HCT116 (cell line): ENCODE measurements at regions not wholly inside any gene's neighbourhood (a gene's known extent, or its start where the extent isn't known, plus 50 kb on each side); places are given as distances from the start of the nearest gene placed in this dataset.

Experiments
- ATAC-seq: fragments of 200-7000 bp; cut with Tn5 transposase; 2 replicates; pipeline ENCODE4 v1.9.1; 2020; ENCODE audit warnings: mild to moderate bottlenecking, moderate library complexity
- BruUV-seq: library from RNA; stranded (reverse); fragments of 400-500 nt; replicated peaks from 2 replicates; lab custom pipeline; 2021; lab: Mats Ljungman, UMichigan
- CTCF ChIA-PET: fragments of 300-600 bp; sonication (Branson Sonifier 250); formaldehyde crosslinking; loops from one replicate; lab custom pipeline; 2021; ENCODE audit warnings: antibody characterized with exemption; lab: Charles Lee
- POLR2A ChIA-PET: fragments of 300-600, 350-600 bp; sonication (Branson Sonifier 250); formaldehyde crosslinking; loops from one replicate; lab custom pipeline; 2021; ENCODE audit warnings: antibody characterized with exemption; lab: Charles Lee
- RAD21 ChIA-PET, 2 experiments: fragments of 300-600 bp; sonication (Branson Sonifier 250); formaldehyde crosslinking; loops; one replicate each; lab custom pipeline; 2023; ENCODE audit warnings: low total read pairs in 2 of 2; ENCODE audit not compliant: uncharacterized antibody in 2 of 2, unreplicated experiment in 2 of 2, low non-redundant PET in 1 of 2; lab: Charles Lee
- DNase-seq: peaks from one replicate; pipeline ENCODE4 v3.0.0-alpha.2; 2010; ENCODE audit warnings: low read depth, low spot score
- H2AFZ ChIP-seq: fragments of 200-600 bp; shearing (Covaris generic), sonication (generic); 2 replicates; pipeline ENCODE4 v1.6.1; 2017; ENCODE audit warnings: low read depth, mixed run types, mixed read lengths, antibody characterized with exemption, low read length; ENCODE audit not compliant: poor library complexity, severe bottlenecking
- H3K27ac ChIP-seq: 2 replicates; pipeline ENCODE4 v1.5.1; 2012; ENCODE audit warnings: low read depth, low read length
- H3K27me3 ChIP-seq: fragments of 200-600 bp; sonication (generic); 2 replicates; pipeline ENCODE4 v1.6.1; 2016; ENCODE audit warnings: mixed run types, low read length, mixed read lengths; ENCODE audit not compliant: insufficient read depth
- H3K36me3 ChIP-seq, 2 experiments: fragments of 200-500 bp in 1 of 2; fragments of 200-600 bp in 1 of 2; sonication (Bioruptor generic) in 1 of 2; sonication (generic) in 1 of 2; 2 replicates each; pipeline versions ENCODE4 v1.5.1 to v1.6.1; 2014 to 2016; ENCODE audit warnings: low read length in 2 of 2, inconsistent platforms in 1 of 2, mixed read lengths in 1 of 2, mixed run types in 1 of 2; ENCODE audit not compliant: insufficient read depth in 2 of 2, control insufficient read depth in 1 of 2
- H3K4me1 ChIP-seq, 2 experiments: fragments of 200-600 bp in 1 of 2; sonication (generic) in 1 of 2; 2 replicates each; pipeline versions ENCODE4 v1.5.1 to v1.6.1; 2012 to 2017; ENCODE audit warnings: low read length in 2 of 2, inconsistent platforms in 1 of 2, mild to moderate bottlenecking in 1 of 2, mixed read lengths in 1 of 2, mixed run types in 1 of 2, moderate library complexity in 1 of 2; ENCODE audit not compliant: insufficient read depth in 2 of 2, control insufficient read depth in 1 of 2
- H3K4me2 ChIP-seq: fragments of 200-600 bp; sonication (generic); 2 replicates; pipeline ENCODE4 v1.6.1; 2017; ENCODE audit warnings: mixed run types, low read length, mixed read lengths
- H3K4me3 ChIP-seq, 2 experiments: fragments of 200-600 bp in 1 of 2; sonication (generic) in 1 of 2; replicated peaks in 1 of 2; 2 replicates each; pipeline ENCODE4 v1.5.1; 2011 to 2016; ENCODE audit warnings: low read length in 2 of 2, control low read depth in 1 of 2, low read depth in 1 of 2, mild to moderate bottlenecking in 1 of 2, mixed read lengths in 1 of 2, mixed run types in 1 of 2
- H3K79me2 ChIP-seq: fragments of 200-600 bp; sonication (generic); 2 replicates; pipeline ENCODE4 v1.6.1; 2017; ENCODE audit warnings: mild to moderate bottlenecking, mixed run types, low read length, moderate library complexity, mixed read lengths; ENCODE audit not compliant: insufficient read depth
- H3K9ac ChIP-seq: fragments of 200-600 bp; sonication (generic); 2 replicates; pipeline ENCODE4 v1.6.1; 2016; ENCODE audit warnings: low read length, mixed read lengths
- H3K9me2 ChIP-seq: fragments of 200-600 bp; sonication (generic), shearing (Covaris generic); 2 replicates; pipeline ENCODE4 v1.6.1; 2017; ENCODE audit warnings: mixed run types, mild to moderate bottlenecking, moderate library complexity; ENCODE audit not compliant: insufficient read depth
- H3K9me3 ChIP-seq, 2 experiments: fragments of 200-500 bp in 1 of 2; fragments of 200-600 bp in 1 of 2; sonication (Bioruptor generic) in 1 of 2; sonication (generic) in 1 of 2; 2 replicates each; pipeline ENCODE4 v1.6.1; 2014 to 2017; ENCODE audit warnings: low read length in 2 of 2, mixed read lengths in 2 of 2, inconsistent platforms in 1 of 2, low read depth in 1 of 2, mild to moderate bottlenecking in 1 of 2, mixed run types in 1 of 2, moderate library complexity in 1 of 2; ENCODE audit not compliant: control insufficient read depth in 1 of 2, insufficient read depth in 1 of 2
- H4K20me1 ChIP-seq: fragments of 200-600 bp; sonication (generic), shearing (Covaris generic); 2 replicates; pipeline ENCODE4 v1.6.1; 2017; ENCODE audit warnings: mixed run types, mild to moderate bottlenecking, moderate library complexity; ENCODE audit not compliant: insufficient read depth
- EGR1 ChIP-seq: IDR thresholded peaks from 2 replicates; pipeline ENCODE4 v1.6.1; 2012; ENCODE audit warnings: low read depth
- EZH2 ChIP-seq: fragments of 200-600 bp; sonication (generic); IDR thresholded peaks from 2 replicates; pipeline ENCODE4 v1.6.1; 2017; ENCODE audit warnings: antibody characterized with exemption, mixed run types
- FOSL1 ChIP-seq: IDR thresholded peaks from 2 replicates; pipeline ENCODE4 v1.6.1; 2012; ENCODE audit warnings: low read depth
- YY1 ChIP-seq: IDR thresholded peaks from 2 replicates; pipeline ENCODE4 v1.6.1; 2011; ENCODE audit warnings: low read length, low read depth, moderate library complexity, mild to moderate bottlenecking; ENCODE audit not compliant: insufficient replicate concordance; ENCODE audit errors: extremely low read depth
- ZNF274 ChIP-seq: fragments of 200-500 bp; sonication (Bioruptor generic); IDR thresholded peaks from 2 replicates; pipeline ENCODE4 v1.6.1; 2014; ENCODE audit warnings: mild to moderate bottlenecking, low read depth, low read length, inconsistent platforms
- intact Hi-C: fragments of 100-400 bp; cut with micrococcal nuclease; formaldehyde crosslinking; loops from 2 replicates; pipeline ENCODE4 v1.10.0; 2022
- TF ChIP-seq, protein P1 (sequence below): IDR thresholded peaks from 2 replicates; pipeline ENCODE4 v1.6.1; 2012
- TF ChIP-seq, protein P2 (sequence below): IDR thresholded peaks from 2 replicates; pipeline ENCODE4 v1.6.1; 2012; ENCODE audit warnings: low read depth
- TF ChIP-seq, protein P3 (sequence below): IDR thresholded peaks from 2 replicates; pipeline ENCODE4 v1.6.1; 2011; ENCODE audit warnings: mild to moderate bottlenecking, low read length, moderate library complexity; ENCODE audit not compliant: insufficient replicate concordance; ENCODE audit errors: extremely low read depth
- TF ChIP-seq, protein P4 (sequence below): IDR thresholded peaks from 2 replicates; pipeline ENCODE4 v1.6.1; 2012

DNA sequence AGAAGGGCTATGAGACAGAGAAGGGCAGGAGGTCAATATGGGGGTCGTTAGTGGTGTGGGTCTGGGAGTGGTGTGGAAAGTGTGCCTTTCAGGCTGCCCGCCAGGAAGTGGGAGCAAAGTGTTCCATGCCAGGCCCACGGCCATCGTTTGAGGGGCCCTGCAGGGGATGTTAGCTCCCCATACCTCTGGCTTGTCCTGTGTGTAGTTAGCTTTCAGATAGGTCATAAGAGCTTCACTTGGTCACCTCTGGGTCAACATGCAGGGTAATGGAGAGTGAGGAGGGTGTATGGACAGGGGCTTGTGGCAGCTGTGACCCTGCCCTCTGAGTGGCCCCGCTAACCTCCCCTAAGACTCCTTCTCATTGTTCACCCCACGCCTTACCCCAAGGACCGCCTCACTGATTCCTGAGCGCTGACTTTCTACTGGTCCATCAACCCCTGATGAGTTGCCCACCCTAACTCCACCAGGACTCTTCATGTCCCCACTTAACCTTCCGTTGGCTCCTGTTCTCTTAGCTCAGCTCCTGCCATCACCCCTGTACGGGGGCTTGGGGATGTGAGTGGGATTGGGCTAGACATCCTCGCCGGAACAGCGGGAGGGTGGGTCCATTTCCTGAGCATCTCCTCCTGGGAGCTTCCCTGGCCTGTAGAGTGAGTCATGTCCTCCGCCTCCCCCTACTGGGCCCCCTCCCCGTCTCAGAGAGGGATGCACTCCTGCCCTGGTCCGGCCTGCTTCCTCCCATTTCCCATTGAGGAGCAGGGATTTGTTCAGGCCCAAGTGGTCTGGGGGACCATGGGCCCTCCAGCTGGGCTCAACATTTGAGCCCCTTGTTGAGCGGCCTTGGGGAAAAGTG is 125.7 kb downstream of the FGF18 start:
- ATAC-seq (no peak), DNase-seq (no peak)
- Histone ChIP-seq H3K4me3 (no peak overlapping the region), H3K9me2 (no peaks in the 10 kb centered on the region), H2AFZ (no peak overlapping the region), H3K36me3 (no peaks in the 10 kb centered on the region), H3K79me2 (no peaks in the 10 kb centered on the region), H3K27ac (no peak overlapping the region), H3K9me3 (no peaks in the 10 kb centered on the region), H3K4me1 (peaks cover 0 to 6% of the 10 kb centered on the region in 2 experiments; a peak in 1 of 4 replicates), H3K4me2 (no peak overlapping the region), H4K20me1 (no peaks in the 10 kb centered on the region), H3K27me3 (no peaks in the 10 kb centered on the region), H3K9ac (no peak overlapping the region)
- CTCF ChIA-PET, result no interaction called here
- RAD21 ChIA-PET, result no interaction called here
- BruUV-seq, result no TSS peak
- TF ChIP-seq, protein P1, sequence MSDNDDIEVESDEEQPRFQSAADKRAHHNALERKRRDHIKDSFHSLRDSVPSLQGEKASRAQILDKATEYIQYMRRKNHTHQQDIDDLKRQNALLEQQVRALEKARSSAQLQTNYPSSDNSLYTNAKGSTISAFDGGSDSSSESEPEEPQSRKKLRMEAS, result no peak
- TF ChIP-seq YY1 (no peak), ZNF274 (no peak), FOSL1 (no peak), EZH2 (no peak), EGR1 (no peak)
- TF ChIP-seq, protein P2, sequence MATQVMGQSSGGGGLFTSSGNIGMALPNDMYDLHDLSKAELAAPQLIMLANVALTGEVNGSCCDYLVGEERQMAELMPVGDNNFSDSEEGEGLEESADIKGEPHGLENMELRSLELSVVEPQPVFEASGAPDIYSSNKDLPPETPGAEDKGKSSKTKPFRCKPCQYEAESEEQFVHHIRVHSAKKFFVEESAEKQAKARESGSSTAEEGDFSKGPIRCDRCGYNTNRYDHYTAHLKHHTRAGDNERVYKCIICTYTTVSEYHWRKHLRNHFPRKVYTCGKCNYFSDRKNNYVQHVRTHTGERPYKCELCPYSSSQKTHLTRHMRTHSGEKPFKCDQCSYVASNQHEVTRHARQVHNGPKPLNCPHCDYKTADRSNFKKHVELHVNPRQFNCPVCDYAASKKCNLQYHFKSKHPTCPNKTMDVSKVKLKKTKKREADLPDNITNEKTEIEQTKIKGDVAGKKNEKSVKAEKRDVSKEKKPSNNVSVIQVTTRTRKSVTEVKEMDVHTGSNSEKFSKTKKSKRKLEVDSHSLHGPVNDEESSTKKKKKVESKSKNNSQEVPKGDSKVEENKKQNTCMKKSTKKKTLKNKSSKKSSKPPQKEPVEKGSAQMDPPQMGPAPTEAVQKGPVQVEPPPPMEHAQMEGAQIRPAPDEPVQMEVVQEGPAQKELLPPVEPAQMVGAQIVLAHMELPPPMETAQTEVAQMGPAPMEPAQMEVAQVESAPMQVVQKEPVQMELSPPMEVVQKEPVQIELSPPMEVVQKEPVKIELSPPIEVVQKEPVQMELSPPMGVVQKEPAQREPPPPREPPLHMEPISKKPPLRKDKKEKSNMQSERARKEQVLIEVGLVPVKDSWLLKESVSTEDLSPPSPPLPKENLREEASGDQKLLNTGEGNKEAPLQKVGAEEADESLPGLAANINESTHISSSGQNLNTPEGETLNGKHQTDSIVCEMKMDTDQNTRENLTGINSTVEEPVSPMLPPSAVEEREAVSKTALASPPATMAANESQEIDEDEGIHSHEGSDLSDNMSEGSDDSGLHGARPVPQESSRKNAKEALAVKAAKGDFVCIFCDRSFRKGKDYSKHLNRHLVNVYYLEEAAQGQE, result no peak
- TF ChIP-seq, protein P3, sequence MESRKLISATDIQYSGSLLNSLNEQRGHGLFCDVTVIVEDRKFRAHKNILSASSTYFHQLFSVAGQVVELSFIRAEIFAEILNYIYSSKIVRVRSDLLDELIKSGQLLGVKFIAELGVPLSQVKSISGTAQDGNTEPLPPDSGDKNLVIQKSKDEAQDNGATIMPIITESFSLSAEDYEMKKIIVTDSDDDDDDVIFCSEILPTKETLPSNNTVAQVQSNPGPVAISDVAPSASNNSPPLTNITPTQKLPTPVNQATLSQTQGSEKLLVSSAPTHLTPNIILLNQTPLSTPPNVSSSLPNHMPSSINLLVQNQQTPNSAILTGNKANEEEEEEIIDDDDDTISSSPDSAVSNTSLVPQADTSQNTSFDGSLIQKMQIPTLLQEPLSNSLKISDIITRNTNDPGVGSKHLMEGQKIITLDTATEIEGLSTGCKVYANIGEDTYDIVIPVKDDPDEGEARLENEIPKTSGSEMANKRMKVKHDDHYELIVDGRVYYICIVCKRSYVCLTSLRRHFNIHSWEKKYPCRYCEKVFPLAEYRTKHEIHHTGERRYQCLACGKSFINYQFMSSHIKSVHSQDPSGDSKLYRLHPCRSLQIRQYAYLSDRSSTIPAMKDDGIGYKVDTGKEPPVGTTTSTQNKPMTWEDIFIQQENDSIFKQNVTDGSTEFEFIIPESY, result no peak
- TF ChIP-seq, protein P4, sequence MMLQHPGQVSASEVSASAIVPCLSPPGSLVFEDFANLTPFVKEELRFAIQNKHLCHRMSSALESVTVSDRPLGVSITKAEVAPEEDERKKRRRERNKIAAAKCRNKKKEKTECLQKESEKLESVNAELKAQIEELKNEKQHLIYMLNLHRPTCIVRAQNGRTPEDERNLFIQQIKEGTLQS, result no peak
- intact Hi-C loops, result no loop called here
- POLR2A ChIA-PET, result interaction anchor here (0.6 kb wide), 1 partner anchor 83 kb away, joined by 4 read pairs; no protein-coding TSS in a partner anchor
